HG02798 (cell line): ENCODE measurements at regions not wholly inside any gene's neighbourhood (a gene's known extent, or its start where the extent isn't known, plus 50 kb on each side); places are given as distances from the start of the nearest gene placed in this dataset.

Experiments used
- ATAC-seq: cut with Tn5 transposase; IDR thresholded peaks from one replicate; pipeline ENCODE4 v1.9.1; 2021; ENCODE audit warnings: mild to moderate bottlenecking; ENCODE audit not compliant: unreplicated experiment, poor library complexity

DNA sequence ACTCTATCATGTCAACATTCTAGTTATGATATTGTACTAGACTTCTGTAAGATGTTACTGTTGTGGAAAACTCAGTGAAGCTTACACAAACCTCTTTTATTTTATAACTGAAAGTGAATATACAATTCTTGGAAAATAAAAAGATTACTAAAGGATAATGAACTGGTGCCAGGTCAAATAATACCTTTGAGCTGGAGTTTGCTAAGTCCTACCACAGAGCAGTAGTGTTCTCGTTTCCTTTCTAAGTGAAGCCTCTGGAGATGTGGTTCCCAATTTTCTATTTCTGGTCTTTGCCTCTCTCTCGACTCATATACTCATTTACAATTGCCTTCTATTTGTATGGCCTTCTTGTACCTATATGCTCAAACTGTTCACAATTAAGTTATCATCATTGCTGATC, 942.9 kb downstream of the SQOR start:
- ATAC-seq: no peak

DNA sequence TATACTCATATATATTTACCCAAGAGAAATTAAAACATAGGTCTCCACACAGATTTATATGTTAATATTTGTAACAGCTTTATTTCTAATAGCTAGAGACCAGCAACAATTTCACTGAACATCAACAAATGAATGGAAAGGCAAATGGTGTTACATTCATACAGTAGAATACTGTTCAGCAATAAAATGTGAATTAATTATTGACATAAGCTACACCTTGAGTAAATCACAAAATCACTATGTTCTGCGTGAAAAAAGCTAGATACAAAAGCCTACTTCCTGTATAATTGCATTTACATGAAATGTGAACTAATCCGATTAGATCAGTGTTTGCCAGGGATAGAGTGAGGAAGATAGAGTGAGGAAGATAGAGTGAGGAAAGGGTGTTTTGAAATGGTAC, 945.7 kb downstream of the SQOR start:
- ATAC-seq: no peak

DNA sequence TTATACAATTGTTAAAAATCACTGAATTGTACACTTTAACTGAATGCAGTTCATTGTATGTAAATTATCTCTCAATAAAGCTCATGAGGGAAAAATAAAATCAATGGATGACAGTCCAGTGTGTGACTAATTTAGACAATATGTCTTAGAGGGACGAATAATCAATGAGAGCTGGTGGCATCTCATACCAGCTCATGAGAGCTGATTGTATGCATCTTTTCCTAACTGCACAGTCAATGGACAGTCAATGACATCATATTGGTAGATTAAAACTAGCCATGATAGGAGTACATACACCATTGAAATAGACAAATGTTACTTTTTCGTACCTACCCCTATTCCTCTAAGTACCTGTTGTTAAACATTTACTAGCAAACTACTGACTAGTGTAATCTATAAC, 946.1 kb downstream of the SQOR start:
- no peak for ATAC-seq

DNA sequence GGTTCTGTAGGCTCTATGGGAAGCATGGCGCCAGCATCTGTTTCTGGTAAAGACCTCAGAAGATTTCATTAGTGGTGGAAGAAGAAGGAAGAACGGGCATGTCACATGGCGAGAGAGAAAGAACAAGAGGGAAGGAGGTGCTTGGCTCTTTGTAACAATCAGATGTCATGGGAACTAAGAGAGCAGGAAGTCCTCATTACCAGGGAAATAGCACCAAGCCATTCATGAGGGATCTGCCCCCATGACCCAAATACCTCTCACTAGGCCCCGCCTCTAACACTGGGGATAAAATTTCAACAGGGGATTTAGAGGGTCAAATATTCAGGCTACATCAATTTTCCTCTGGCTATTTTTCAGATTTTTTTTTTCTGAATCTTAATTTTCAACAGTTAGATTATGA, 954.3 kb downstream of the SQOR start:
- ATAC-seq: no peak

DNA sequence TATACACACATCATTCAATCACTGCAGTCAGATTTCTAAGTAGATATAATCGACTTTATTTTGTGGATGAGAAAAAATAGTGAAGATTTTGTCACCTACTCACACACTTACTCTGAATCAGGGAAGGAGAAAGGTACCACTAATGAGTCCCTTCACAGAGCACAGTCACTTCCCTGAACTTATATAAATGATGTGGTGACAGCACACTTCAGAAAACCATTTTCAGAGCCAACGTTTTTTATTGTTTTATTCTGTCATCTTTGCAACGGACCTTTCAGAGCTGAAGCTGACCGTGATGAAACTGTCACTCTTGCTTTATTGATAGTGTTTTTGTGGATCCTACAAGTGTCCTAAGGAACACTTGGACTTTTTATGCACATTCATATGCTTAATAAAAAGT, 956.6 kb downstream of the SQOR start:
- no peak for ATAC-seq

DNA sequence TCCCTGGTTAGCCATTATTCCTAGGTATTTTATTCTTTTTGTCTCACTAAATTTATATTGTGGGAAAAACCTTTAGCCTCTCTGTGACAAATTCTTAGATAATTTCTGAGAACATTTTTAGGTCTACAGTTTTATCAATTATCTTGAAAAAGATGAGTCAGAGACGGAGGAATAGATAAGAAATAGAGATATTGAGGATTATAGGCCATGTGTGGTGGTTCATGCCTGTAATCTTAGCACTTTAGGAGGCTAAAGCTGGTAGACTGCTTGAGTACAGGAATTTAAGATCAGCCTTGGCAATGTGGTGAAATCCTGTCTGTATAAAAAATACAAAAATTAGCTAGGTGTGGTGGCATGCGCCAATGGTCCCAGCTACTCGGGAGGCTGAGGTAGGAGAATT, 960.2 kb downstream of the SQOR start:
- no peak for ATAC-seq

DNA sequence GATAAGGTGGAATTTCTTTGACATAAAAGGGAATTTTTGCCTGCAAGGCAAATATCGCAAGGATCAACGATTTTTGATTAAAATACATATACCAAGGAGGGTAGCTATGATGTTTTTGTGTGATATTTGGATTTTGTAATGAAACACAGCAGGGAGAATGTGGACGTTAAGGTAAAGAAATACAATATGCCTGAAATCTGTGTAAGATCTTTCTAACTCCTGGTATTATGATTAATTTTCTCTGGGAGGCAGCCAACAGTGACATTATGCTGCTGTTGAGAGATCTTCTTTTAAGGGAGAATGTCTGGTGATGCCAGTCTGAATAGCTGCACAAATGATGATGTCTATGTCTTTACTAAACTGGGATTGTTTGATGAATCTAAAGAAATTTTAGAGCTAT, 972.2 kb downstream of the SQOR start:
- ATAC-seq: no peak

DNA sequence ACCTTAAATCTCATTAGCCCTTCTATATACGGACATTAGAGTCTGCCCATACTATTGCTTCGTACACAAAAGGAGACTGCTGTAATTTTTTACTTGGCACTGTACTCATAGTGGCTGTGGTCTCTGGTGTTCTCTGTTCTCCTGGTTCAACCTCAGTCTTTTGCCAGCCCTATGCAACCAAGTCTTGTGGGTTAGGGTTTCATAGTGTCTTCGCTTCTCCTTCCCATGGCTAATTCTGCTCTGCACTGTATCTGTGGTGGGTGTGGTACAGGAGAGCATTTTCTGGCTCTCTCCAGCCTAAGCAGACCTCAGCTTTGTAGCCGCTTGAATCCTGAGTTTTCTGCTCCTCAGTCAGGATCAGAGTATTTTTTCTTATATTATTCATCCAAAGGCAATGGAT, 981.2 kb downstream of the SQOR start:
- ATAC-seq: no peak

DNA sequence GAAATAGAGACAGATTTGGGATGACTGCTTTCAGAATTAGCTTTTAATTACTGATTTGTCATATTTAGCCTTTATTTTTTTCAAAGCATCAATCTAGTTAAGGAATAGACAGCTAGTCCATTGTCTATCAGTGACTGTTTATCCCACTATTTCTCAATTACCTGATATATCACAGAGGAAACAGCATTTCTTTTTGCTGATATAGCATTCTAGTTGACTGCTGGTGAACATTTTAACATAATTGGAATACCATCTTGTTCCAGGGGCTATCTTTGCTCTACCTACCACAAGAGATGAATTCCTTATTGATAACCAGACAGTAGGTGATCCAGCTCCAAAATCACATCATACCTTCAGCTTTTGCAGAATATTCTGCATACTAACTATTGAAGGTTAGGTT, 982.7 kb downstream of the SQOR start:
- no peak for ATAC-seq

DNA sequence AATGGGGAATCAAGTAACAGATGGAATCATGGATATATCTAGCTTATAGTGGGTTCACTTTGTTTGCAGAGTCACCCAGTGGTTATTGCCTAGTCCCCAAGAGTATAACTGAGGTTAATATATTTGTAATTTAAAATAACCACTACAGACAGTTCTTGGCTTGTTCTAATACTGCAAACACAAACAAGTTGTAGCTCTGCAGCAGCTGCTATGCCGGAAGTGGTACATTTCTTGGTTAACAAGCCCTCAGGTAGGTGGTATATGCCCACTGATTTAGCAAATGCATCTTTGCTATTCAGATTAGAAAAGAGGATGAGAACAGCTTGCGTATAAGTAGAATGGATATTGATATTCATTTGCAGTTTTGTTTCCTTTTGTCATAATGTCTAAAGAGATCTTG, 984.2 kb downstream of the SQOR start:
- ATAC-seq: no peak

DNA sequence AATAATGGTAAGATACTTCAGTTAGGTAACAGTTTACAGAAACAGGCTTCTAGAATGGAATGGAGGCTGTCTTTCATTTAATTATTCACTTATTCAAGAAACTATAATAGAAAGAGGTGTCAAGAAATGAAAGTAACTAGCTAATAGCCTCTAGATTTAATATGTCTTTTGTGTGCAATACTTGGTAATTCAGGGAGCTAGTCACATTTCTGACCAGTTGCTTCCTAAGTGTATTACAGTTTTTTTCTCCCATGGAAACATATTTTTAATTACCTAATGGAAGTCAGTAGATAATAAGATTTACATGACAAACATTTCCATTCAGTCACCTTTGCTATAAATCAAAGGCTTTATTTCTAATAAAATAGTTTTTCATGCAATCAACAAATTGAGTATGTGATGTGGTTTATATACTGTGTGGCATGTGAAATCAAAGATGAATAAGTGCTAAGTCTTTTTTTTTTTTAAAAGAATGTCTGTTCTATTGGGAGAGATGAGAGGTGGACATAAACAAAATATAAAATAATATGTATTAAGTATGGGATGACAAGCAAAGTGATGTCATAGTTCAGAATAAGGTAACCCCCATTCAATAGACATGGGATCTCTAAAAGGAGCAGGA, 985.7 kb downstream of the SQOR start:
- ATAC-seq: no peak

DNA sequence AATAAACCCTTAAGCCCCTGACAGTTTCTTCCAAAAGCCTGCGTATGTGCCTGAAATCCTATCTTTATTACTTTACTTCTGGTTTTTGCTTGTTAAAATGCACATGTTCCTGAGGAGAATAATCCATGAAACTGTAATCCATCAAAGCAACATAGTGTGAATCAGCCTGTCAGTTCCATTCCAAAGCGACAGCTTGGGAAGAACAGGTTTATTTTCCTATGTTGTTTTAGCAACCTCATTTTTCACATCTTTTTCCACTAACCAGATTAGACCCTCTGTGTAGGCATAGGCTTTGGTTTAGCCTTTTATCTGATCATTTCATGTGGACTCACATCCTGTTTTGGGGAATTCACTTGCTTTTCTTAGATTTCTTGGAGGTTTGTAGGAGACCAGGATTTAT, 988.0 kb downstream of the SQOR start:
- ATAC-seq: no peak

DNA sequence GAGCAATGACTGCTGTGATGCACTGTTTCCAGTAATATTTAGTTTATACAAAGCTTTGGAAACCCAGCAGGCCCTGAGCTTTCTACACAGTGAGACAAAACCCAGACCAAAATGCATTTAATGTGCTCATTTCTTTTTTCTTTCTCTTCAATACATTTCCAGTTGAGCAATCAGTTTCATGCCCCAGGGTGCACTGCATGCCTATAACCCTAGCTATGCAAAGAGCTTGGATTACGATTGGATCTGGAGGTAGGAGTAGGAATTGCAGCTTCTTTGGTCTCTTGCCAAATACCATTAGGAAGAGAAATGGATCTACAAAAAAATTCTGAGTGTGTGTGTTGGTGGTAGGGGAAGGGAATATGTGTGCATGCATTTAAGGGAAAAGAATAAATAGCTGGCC, 1001.4 kb downstream of the SQOR start:
- ATAC-seq: no peak

DNA sequence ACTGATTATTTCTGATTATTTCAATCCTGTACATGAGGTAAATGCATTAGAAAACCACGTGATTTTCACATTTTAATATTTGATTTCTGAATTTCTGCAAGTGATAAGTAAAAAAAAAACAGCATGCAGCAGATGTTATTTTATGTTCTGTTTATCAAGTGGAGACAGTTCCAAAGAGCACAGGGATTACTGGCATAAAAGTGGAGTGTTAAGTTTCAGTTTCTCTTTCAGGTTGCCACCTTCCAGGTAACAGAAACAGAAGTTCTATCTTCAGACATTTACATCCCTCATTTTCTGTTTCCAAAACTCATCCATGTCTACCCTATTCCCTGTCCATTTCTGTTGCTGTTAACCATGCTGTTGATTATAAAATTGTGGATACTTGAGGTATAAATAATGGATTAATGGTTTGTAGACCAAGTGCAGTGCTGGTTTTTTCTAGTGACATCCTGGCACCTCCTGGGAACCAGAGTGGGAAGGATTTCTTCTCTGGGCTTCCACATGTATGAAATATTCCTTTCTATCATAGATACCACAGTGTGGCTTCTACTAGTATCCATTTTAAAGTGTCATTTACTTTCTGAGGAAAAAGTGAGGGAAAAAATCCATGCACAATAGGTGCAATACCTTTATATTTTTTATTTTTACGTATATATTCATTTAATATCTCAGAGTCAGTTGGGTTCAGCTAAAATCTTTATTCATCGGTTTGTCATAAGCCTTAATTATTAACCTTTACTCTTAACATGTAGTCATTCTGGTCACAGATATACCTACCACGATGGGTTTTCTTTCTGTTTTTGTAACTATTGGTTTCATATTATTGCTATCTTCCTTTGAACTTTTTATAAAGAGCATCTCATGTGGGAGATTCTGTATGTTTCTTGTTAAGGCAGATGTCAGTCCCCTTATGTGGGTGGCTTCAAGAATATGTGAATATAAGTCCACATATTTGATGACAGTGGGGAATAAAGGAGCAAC, 1010.0 kb downstream of the SQOR start:
- peak; percentile 36 for ATAC-seq

DNA sequence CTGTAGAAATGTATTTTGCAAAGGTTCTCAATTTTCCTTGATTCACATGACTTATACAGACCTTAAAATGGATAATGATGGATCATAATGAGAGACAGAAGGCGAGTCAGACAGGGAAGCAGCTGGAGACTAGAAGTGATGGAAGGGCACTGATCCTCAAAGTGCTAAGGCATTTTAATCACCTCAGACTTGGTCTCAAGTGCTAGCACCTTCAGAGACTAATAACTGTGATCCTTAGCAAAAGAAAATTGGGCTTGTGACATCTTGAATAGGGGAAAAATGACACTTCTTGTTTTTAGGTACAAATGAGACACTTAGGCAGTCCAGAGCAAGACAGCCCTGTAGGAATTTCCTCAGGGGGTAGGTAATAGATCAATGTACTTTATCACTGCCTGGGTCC, 1011.7 kb downstream of the SQOR start:
- no peak for ATAC-seq

DNA sequence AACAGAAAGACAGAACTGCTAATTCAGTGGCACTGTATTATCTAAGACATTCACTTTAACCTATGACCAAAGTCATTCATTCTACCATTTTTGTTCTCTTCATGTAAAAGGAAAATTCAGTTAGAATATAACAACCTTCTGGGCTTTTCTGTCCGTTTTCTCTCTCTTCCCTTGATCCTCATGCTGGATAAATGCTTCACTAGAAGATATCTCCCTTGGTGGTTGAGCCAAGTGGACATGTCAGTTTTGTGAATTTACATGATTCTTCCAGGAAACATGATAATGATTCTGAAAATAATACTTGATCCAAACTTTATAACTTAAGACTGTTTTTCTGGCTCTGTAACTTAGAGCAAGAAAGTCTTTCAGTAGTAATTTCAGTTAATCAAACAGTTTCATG, 1012.2 kb downstream of the SQOR start:
- ATAC-seq: no peak

DNA sequence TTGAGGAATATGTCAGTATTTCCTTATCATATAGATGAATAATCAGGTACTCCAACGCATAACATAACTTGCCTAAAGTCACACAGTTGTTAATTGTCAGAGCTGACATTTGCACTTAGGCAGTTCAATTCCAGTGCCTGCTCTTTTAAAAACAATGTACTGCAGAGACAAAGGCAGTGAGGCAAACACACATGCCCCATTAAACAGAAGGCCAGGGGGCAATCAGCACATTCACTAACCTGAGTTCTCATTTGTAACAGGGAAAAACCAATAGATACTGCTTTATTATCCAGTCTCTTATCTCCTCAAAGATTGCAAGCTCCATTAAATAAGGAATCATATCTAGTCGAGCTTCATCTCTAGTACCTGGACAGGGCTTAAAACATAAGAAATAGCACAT, 1017.4 kb downstream of the SQOR start:
- no peak for ATAC-seq

DNA sequence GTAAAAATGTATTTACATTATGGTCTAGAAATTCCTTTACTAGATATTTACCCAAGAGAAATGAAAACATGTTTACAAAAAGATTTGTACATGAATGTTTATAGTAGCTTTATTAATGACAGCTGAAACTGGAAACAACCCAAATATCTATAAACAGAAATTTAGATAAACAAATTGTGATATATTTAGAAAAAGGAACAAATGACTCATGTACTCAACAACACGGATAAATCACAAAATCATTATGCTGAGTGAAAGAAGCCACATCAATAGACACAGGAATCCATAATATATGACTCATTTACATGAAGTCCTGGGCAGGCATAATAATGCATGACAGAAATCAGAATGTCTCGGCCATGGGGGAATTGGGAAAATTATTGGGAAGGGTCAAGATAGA, 1020.2 kb downstream of the SQOR start:
- ATAC-seq: no peak

DNA sequence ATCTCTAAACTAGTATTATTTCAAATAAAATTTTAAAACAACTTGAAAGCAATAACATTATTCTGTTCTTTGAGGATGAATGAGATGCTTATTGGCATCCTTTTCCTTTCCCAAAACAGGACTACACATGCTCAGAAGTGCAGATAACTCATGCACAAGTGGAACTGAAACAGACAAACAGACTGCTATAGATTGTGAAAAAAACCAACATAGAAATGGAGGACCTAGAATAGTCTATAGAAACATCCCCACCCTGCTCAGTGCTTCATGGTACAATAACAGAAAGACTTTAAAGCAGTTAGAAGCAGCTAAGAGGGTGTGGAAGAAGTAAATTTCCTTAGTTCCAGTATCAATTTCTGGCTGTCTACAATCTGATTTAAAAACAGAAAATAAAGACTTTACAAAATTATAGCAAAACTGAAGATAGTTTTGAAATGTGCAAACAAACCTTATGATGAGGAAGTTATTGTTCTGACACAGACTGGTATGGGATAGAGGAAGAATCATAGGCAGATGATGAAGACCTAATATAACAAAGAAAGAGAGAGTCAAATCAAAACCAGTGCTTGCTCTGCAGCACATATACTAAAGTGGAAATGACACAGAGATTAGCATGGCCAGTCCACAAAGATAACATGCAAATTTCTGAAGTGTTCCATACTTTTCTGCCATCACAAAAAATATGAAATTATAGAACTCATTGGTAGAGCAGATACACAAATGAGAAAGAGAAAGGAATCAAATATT, 1025.4 kb downstream of the SQOR start:
- ATAC-seq: no peak

DNA sequence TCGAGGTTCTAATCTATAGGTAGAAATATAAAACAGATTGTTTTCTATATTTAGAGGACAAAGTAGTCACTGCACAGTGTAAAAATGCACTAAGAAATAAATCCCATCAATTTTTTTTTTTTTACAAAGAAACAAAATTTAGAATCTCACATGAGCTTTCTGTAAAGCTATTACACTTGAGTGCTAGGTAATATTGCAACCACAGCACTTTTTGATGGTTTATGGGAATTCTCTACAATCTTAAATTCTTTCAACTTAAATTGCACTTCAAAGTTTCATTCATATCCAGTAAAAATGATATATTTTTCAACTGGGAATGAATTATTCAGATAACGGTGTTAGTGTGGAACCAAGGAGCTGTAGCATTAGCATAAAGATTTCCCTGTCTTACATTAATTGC, 1035.4 kb downstream of the SQOR start:
- no peak for ATAC-seq

DNA sequence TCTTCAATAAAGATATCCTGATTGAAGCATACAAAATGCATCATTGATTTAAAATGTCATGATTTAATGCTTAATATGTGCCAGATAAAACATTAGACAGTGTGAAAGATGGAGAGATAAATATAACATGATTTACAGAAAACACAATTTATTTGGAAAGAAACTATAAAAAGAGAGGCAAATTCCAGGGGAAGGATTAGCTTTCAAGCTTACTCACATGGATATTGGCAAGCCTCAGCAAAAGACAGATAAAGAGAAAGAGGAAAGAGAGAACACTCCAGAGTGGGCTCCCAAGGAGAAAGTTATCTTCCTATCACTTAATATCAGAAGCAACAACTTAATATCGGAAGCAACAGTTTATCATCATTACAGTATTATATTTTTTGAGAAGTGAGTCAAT, 1036.5 kb downstream of the SQOR start:
- no peak for ATAC-seq
